Calu3 (cell line): ENCODE measurements at regions not wholly inside any gene's neighbourhood (a gene's known extent, or its start where the extent isn't known, plus 50 kb on each side); places are given as distances from the start of the nearest gene placed in this dataset.

Experiments
- BruUV-seq: library from RNA; stranded (reverse); fragments of 400-500 nt; replicated peaks from 2 replicates; lab custom pipeline; 2021; lab: Mats Ljungman, UMichigan
- CTCF ChIA-PET: fragments of 300-600 bp; sonication (Branson Sonifier 250); formaldehyde crosslinking; loops from one replicate; lab custom pipeline; 2022; ENCODE audit warnings: antibody characterized with exemption; lab: Charles Lee
- DNase-seq: peaks from one replicate; pipeline ENCODE4 v3.0.0; 2022
- H3K27ac Mint-ChIP-seq: one replicate; pipeline ENCODE4 v1.8.0; 2022; ENCODE audit warnings: mixed read lengths; ENCODE audit not compliant: unreplicated experiment
- H3K27me3 Mint-ChIP-seq: one replicate; pipeline ENCODE4 v1.8.0; 2022; ENCODE audit warnings: mixed read lengths; ENCODE audit not compliant: unreplicated experiment
- H3K36me3 Mint-ChIP-seq: one replicate; pipeline ENCODE4 v1.8.0; 2022; ENCODE audit warnings: mild to moderate bottlenecking, moderate library complexity, mixed read lengths; ENCODE audit not compliant: insufficient read depth, unreplicated experiment
- H3K4me1 Mint-ChIP-seq: one replicate; pipeline ENCODE4 v1.8.0; 2022; ENCODE audit warnings: mild to moderate bottlenecking, low read depth, mixed read lengths; ENCODE audit not compliant: unreplicated experiment
- H3K4me3 Mint-ChIP-seq: one replicate; pipeline ENCODE4 v1.8.0; 2022; ENCODE audit warnings: mild to moderate bottlenecking, low read depth, moderate library complexity, mixed read lengths; ENCODE audit not compliant: unreplicated experiment
- H3K9me3 Mint-ChIP-seq: one replicate; pipeline ENCODE4 v1.8.0; 2022; ENCODE audit warnings: low read depth, mixed read lengths; ENCODE audit not compliant: unreplicated experiment
- CTCF ChIP-seq: fragments of 200-600 bp; IDR thresholded peaks from one replicate; pipeline ENCODE4 v1.8.0; 2022; ENCODE audit warnings: antibody characterized with exemption; ENCODE audit not compliant: unreplicated experiment
- intact Hi-C: fragments of 100-400 bp; cut with micrococcal nuclease; formaldehyde crosslinking; loops from one replicate; pipeline ENCODE4 v1.10.0; 2022; ENCODE audit not compliant: unreplicated experiment

GRCh38 chr17:6346156-6346786, 88.7 kb downstream of the AIPL1 start:
- no peak for DNase-seq
- Mint-ChIP-seq H3K9me3 (no peaks in the 10 kb centered on the region), H3K27me3 (peaks cover 67% of the 10 kb centered on the region), H3K36me3 (no peaks in the 10 kb centered on the region), H3K4me3 (no peak overlapping the region), H3K27ac (no peak overlapping the region), H3K4me1 (no peaks in the 10 kb centered on the region)
- intact Hi-C loops, result no loop called here
- BruUV-seq, result no TSS peak
- CTCF ChIA-PET, result no interaction called here
- no peak for TF ChIP-seq CTCF

- no peaks in the 10 kb centered on the region for H3K9me3 Mint-ChIP-seq
- no peak for DNase-seq
- H3K36me3 Mint-ChIP-seq, result no peaks in the 10 kb centered on the region
- BruUV-seq, result no TSS peak
- H3K27me3 Mint-ChIP-seq, result peaks cover 75% of the 10 kb centered on the region
- H3K4me1 Mint-ChIP-seq, result no peaks in the 10 kb centered on the region
- H3K27ac Mint-ChIP-seq, result no peak overlapping the region
- no peak overlapping the region for H3K4me3 Mint-ChIP-seq
- no peak for TF ChIP-seq CTCF
- intact Hi-C loops, result no loop called here
- CTCF ChIA-PET, result no interaction called here
Observed at GRCh38 chr17:6343736-6344135, 91.2 kb downstream of the AIPL1 start.

GRCh38 chr17:6343191-6343590, 91.7 kb downstream of the AIPL1 start:
- no peak overlapping the region for H3K27ac Mint-ChIP-seq
- no peak for DNase-seq
- H3K4me3 Mint-ChIP-seq, result no peak overlapping the region
- BruUV-seq, result no TSS peak
- no peaks in the 10 kb centered on the region for H3K9me3 Mint-ChIP-seq
- no peak for TF ChIP-seq CTCF
- intact Hi-C loops, result no loop called here
- H3K4me1 Mint-ChIP-seq, result no peaks in the 10 kb centered on the region
- CTCF ChIA-PET, result interaction anchor here (0.6 kb wide), 1 partner anchor 29 kb away, joined by 3 read pairs; no protein-coding TSS in a partner anchor
- H3K36me3 Mint-ChIP-seq, result no peaks in the 10 kb centered on the region
- peaks cover 75% of the 10 kb centered on the region for H3K27me3 Mint-ChIP-seq

- Mint-ChIP-seq H3K9me3 (no peaks in the 10 kb centered on the region), H3K27ac (no peak overlapping the region), H3K27me3 (peaks cover 75% of the 10 kb centered on the region), H3K4me3 (no peak overlapping the region), H3K36me3 (no peaks in the 10 kb centered on the region), H3K4me1 (no peaks in the 10 kb centered on the region)
- no TSS peak for BruUV-seq
- CTCF ChIA-PET, result no interaction called here
- intact Hi-C loops, result no loop called here
- no peak for TF ChIP-seq CTCF
- DNase-seq, result no peak
Observed at GRCh38 chr17:6340708-6341107, 94.2 kb downstream of the AIPL1 start.
